ENCODE measurements at regions not wholly inside any gene's neighbourhood (a gene's known extent, or its start where the extent isn't known, plus 50 kb on each side); places are given as distances from the start of the nearest gene placed in this dataset.

DNA sequence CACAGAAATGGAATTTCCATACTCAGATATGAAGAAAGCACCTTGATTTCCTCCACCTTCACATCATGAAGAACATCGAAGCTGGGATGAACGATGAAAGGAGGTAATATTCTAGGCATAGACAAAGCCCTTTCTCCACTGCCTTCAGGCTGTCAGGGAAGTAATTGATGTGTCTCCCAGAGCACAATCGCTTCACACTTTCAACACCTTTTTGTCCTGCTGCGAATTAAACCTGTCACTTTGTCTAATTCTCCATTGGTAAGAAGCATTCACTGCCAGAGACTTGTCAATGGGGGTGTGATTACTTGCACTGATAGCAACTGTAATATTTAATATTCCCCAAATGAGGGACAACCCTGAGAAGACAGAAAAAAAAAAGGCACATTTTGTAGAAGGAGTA, 260.1 kb downstream of the ETS1 start:
- DNase-seq, result no peak

DNA sequence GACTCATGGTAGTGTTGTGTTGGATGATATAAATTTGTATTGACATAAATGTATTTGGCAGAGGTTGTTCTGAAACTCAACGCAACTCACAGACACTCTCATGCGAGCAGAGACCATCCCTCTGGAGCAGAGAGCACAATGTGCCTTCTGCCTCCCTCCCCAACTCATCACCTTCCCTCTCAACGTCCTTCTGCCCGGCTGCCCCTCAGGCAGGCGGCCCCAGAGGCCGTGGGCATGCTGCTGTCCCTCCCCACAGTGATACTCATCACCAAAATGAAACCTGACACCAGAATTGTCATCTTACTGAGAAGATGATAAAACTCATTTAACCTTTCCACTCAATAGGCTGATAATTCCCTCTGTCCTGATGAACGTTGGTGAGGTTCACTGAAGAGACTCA, 260.6 kb downstream of the ETS1 start:
- DNase-seq, result no peak

DNA sequence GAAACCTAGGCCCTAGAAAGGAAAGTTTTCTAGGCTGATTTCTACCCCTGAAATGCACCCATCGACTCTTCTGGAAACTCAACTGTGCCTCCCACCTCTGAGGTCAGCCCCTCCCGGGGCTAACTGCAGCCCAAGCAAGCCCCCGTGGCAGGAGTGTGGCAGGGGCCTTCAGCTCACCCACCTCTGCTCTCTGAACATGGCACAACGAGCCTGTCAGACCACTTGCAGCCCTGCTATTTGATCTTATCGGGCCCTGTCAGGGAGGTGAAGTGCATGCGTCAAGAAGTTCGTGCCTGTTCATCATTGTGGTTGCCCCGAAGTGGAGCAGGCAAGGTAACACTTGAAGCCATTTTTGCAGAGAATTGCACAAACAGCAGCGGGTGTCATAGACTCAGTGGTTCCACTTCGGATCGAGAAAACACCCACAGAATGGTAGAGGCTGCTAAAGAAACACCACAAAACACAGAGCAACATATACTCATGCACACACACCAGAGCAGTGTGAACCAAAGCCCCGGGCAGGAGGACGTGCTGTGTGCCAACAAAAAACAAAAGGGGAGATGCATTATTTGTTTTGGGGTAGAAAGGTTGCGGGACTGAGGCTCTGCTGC, 262.7 kb downstream of the ETS1 start:
- no peak for DNase-seq

DNA sequence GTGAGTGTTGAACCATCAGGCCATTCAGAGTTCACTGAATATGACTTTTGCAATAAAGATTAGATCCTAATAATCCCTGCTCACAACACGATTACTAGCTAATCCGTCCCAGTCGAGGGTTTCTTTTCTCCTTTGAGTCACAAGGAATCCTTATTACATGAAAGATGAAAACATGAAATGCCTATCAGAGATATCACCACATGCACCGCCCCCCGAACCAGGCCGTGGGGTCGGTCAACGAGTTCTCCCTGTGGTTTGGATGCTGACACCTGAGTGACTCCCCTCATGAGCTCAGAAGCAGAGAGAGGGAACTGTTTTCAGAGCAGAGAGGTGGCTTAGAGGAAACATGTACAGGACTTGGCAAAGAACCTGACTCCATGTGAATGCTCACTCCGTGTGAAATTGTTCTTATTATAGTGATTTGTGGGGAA, 263.3 kb downstream of the ETS1 start:
- no peak for DNase-seq

DNA sequence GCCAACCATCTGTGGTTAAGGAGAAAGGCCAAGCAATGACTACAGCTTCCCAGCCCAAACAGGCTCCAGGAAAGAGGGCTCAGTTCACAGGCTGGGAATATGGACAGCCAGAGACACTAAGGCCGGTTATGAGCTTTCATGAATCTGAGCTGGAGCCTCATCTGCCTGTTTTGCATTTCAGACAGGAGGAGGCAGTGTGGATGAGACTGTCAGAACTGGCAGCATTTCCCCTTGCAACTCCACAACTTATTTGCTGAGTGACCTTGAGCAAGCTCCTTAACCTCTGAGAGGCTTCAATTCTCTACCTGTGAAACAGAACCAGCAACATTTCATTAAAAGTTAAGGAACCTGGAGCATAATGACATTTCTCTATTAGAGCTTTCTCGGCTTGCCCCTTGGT, 264.0 kb downstream of the ETS1 start:
- no peak for DNase-seq

DNA sequence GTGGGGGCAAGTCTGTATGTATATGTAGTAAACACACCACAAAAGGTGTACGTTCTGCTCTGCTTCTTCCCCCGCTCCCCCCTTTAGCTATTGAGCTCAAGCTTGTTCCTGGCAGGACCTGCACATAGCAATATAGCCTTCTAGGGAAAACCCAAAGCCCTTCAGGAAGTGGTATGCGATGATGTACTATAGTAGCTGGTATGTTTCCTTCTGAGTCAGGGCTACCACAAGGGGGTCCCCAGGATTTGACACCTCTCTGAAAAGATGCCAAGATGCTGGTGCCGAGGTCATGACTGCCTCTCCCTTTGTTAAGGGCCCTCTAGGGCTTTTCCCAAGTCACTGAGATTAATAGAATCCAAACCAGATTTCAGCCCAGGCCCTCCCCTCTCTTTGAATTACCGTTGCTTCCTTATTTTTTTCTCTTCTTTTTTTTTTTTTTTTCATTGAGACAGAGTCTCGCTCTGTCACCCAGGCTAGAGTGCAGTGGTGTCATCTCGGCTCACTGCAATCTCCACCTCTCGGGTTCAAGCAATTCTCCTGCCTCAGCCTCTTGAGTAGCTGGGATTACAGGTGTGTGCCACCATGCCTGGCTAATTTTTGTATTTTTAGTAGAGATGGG, 268.4 kb downstream of the ETS1 start:
- DNase-seq, result no peak

DNA sequence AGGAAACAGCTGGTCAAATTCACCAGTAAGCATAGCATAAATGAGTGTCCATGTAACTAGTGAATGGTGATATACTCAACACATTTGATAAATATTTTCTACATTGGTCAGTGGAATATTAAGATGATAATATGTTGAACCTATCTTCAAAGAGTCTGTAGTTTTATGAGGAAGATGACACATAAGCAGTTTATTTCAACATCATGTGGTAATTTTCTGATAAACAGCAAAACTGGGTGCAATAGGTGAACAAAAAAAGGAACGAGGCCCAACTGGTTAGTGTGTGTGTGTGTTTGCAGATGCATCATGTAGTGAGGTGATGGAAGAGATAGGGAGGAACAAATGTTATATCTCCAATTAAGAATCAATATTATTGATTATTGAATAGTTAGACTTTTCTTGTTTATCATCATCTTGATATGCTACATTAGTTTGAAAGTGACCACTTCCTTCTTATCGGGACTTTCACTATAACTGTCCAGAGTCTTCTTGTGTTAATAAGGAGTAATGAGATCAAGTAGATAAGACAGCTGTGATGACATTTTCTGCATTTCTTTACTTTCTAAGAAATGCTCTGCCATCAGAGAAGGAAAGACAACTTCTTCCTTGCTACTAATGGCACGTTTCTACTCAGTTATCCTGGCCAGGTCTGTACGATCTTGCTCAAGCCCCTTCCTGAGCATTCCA, 270.7 kb downstream of the ETS1 start:
- no peak for DNase-seq

DNA sequence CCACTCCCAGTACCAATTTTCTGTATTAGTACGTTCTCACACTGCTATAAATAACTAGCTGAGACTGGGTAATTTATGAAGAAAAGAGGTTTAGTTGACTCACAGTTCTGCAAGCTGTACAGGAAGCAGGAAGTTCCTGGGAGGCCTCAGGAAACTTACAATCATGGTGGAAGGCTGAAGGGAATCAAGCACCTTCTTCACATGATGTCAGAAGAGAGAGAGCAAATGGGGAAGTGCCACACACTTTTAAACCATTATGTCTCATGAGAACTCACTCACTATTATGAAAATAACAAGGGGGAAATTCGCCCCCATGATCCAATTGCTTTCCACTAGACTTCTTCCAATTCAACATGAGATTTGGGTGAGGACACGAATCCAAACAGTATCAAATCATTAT, 271.4 kb downstream of the ETS1 start:
- no peak for DNase-seq

DNA sequence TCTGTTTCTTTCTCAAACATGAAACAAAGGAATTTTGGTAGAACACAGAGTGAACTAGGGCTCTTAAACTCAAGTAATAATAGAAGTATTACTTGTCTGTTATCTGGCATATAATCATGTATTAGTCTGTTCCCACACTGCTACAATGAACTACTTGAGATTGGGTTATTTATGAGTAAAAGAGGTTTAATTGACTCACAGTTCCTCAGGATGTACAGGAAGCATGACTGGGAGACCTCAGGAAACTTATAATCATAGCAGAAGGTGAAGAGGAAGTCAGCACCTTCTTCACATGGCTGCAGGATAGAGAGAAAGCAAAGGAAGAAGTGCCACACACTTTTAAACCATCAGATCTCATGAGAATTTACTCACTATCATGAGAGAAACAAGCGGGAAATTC, 273.4 kb downstream of the ETS1 start:
- DNase-seq, result no peak

DNA sequence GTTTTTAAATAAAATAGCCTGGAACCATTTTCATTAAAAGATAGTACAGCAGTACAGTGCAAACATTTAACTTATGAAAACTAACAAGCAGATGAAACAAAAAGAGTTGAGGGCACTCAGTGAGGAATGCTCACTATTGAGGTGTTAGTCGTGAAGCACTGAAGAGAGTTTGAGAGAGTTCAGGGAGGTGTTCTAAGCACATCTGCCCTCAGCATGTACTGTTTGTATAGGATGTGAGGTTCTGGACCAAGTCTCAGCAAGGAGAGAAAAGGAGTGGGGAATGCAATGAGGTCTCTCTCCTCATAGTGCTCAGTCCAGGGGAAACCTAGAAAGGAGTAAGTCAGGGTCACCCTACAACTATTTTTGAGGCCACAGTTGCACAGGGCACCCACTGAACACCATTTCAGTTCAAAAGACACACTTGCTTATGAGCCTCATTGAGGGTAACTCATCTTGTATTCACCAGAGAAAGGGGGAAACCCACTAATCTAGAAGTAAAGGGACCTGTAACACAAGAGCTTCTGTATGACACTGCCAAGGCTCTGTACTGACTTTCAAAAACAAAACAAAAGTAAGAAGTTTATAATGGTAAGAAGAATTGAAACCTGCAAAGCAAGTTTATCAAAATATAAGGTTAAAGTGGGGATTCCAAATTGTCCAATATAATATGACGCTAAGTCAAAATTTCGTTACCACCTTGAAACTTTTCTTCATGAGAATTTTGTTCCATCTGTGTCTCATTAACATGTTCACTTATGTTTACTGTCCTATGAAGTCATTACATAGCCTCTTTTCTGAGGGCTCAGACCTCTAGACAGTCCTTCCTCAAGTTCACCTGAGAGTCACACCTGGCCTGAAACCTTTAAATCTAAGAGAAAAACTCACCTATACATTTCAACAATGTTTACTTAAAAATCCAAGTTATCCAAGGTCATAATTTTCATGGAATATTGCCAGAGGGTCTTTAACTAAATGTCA, 275.3 kb downstream of the ETS1 start:
- no peak for DNase-seq

DNA sequence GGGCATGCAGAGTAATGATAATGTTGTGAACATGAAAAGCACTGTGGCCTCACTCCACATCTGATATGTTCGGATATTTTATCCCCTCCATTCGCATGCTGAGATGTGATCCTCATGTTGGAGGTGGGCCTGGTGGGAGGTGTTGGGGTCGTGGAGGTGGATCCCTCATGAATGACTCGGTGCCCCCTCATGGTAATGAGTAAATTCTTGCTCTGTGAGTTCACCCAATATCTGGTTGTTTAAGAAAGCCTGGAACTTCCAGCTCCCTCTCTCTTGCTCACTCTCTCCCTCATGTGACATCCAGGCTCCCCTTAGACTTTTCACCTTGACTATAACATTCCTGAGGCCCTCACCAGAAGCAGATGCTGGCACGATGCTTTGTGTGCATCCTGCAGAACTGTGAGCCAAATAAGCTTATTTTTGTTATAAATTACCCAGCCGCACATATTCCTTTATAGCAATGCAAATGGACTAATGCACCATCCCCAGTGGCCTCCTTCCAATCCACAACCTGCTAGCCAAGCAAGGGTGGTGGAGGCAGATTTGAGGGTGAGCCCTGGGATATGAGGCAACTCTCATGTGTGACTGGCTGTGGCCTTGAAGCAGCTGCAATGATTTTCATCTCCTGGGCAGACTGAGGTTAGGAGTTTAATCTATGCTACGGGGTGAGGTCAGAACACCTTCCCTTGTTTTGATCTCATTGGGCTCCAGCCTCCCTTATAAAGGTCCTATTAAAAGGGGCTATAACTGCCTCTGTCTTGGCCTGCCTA, 276.5 kb downstream of the ETS1 start:
- DNase-seq, result no peak

DNA sequence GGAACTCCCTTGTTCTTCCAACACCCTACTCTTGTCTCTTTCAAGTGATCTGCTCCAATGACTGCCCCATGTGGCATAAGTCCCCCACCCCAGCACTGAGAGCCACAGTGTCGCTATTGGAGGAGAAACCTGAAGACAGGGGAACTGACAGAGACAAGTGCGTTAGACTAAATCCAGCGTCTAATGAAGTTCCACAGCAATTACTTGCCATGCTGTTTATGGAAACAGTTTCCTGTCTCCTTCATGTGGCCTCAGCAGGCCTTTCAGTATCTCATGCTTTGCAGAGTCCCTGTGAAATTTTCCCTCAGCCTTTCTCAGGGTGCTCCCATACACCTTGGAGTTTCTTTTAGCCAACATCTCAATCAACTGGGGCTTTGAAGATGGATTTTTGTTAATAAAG, 277.4 kb downstream of the ETS1 start:
- DNase-seq, result no peak

DNA sequence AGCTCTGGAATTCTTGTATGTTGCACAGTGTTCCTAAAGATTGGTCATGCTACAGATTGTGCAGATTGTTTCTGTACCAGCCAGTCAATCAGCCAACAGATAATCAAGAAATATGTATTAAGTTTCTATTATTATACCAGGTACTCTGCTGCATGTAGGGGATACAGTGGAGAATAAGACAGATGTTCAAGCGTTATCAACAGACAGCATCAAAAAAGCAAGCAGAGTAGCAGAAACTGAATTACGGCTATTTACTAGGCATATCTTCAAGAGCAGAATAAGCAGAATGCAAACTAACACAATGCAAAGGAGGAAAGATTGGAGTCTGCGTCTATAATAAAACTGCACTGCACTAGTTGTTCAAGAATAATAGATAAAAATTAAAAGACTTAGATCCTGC, 278.6 kb downstream of the ETS1 start:
- DNase-seq, result no peak

DNA sequence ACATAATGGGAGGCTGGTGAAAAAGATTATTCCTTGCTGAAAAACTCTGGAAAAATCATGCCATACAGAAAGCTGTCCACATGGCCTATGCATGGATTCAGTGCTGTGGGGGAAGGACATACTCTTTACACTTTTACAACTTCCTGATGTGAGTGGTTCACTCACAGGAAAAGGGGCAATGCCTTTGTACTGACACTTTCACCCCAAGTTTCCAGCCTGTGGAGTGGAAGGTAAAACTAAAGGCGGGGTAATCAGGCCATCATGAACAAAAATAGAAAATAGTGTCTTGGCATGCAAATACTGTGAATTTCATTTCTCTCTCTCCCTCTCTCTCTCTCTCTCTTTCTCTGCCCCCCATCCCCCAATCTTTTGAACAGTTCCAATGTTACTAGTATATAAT, 281.8 kb downstream of the ETS1 start:
- no peak for DNase-seq

DNA sequence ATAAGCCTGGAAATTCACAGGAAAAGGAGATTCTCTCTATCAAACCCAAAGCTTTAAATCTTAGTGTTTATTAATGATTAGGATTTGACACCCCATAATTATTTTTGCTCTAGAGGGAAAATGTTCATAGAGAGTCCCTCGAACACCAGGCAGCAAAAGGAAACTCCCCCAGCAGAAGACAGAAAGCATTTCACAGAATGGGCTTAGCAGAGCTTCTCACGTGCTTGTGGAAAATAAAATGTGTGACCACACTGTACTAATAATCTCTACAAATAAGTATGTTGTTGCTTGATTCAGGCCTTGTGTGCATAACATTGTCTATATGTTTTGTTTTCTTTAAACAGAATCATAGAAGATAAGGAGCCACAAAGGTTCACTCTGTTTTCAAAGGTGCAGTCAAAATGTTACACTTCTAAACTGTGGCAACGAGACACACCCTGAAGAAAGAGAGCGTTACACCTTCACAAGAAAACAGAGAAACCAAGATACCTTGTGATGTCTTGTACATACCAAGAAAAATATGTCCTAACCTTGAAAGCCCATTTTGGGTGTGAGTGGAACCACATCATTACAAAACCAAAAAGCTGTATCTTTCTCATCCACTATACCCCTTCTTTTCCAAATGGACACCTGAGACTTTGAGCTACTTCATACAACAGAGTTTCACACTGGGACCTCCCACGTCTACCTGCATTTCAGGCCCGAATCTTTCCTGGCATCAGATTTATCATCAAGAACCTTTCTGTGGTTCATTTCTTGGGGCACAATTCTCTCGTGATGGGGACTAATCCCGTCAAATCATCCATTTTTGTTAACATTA, 282.5 kb downstream of the ETS1 start:
- DNase-seq, result no peak

DNA sequence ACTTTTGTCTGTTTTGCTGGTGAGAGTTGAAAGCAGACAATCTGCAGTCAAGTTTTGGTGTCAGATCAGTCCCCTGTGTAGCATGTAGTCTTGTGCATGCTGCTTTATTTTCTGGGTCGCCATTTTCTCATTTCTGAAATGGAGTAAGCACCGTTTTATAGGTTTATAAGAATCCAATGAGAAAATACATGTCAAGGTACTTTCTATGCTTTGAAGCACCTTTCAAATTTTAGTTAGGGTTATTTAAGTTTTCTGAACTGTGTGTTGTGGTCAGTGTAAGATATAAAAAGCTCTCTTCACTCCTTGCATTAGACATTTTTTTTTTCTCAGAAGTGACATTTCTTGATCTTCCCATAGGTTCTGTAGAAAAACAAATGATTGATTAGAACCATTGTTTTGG, 283.2 kb downstream of the ETS1 start:
- DNase-seq, result no peak

DNA sequence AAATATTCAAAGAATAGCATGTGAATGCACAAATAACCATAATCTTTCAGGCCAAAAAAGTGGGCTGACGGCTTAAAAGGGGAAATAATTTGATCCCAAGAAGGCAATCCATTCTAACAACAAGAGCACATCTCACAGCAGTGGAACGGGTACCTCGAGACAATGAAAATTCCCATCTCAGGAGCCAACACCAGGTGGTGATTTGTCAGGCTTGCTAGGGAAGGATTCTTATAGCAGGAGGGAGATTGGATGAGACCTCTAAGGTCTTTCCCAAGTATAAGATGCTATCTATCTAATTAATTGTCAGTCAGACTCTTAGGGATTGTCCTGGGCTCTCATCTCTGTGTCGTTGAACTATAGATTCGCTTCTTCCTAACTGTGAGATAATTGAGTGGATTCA, 284.0 kb downstream of the ETS1 start:
- no peak for DNase-seq

DNA sequence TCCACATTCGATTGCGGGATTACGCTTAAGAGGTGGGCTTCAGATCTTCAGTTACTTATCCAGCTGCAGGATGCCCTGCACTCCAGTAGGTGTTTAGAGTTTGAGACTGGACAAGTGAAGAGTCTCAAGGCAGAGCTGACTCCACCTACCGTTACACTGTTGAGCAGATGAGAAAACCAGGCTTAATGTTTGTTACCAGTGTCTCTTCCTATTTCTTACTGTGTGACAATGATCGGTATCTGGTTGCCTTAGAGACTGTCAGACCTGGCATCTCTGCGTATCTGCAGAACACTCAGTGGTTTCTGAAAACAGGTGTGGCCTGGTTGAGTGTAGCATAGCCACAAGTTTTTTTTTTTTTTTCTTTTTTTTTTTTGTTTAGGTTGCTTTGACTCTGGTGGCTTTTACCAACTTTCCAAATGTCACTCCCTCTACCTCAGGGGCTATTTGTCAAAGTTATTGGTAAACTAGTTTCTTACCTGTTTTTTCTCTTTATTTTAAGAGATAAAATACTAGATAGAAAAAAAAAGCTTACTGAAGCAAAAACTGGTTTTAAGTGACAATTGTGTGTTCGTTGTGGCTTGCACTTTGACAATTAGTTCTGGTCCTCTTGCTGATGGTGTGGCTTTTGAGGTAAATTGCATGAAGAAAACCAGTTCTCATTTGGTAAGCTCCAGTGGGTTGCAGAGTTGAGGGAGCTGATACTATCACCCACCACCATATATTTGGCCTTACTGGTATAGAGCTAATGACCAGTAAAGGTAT, 284.8 kb downstream of the ETS1 start:
- DNase-seq, result no peak

DNA sequence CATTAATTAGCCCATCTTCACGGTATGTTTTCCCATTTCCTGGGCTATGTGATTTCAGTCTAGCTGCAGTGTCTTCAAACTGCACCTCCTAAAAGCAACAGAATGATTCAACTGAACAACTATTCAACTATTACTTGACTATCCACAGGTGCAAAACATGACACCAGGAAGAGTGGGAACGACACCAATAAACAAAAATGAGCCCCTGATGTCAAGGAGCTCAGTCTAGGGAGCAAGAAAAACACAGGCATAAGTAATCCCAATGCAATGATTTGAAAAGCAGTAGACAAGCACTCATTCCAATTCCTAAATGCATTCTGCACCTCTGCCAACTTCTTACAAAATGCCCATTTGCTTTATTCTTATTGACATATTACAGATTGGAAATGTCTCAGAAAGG, 285.6 kb downstream of the ETS1 start:
- no peak for DNase-seq

DNA sequence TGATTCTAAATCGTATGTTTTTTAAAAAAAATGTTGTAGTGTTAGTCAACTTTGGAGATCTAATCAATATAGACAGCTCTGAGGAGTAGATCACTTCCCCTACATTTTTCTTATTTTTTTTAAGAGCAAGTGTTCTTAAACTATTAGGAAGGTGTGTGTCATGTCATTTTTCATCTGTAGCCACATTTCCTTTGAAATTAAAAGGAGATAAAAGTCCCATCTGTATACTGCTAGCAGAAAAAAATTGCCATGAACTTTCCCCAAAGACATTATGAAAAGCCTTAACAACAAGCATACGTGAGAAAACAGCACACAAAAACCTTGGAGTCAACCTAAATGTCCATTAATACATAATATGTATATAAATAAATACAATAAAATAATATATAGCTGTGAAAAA, 286.6 kb downstream of the ETS1 start:
- DNase-seq, result no peak

DNA sequence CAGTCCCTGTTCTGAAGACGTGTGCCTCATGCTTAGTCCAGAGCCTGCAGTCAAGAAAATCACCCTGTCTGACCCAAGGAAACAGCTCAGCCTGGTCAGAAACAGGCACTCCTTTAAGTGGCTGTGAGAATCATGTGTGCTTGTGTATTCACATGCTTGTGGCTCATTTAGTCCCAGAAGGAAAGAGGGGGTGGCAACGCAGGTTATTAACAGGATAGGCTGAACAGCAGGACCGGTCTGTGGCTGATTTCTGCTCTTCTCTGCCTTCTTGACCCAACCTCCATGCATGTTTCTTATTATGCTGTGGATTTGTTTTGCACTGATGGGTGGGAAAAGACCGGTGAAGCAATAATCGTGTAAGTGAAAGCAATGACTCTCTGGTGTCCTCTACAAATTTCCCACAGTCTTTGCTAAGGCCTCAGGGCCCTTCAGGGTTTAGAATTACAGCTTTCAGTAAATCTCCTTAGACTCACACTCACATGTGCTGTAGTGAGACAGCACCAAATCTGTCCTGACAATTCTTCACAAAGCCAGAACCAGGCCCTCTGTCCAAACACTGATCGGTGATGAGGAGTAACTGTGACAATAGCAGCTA, 288.1 kb downstream of the ETS1 start:
- no peak for DNase-seq
